IMR-90 (cell line): ENCODE measurements at regions not wholly inside any gene's neighbourhood (a gene's known extent, or its start where the extent isn't known, plus 50 kb on each side); places are given as distances from the start of the nearest gene placed in this dataset.

Experiments used
- ATAC-seq: fragments of 200-7000 bp; cut with Tn5 transposase; 2 replicates; pipeline ENCODE4 v1.9.1; 2020; ENCODE audit warnings: low read depth, mild to moderate bottlenecking, moderate library complexity
- BruUV-seq: library from RNA; stranded (reverse); fragments of 400-500 nt; replicated peaks from 2 replicates; lab custom pipeline; 2021; lab: Mats Ljungman, UMichigan
- CTCF ChIA-PET: fragments of 300-600 bp; formaldehyde crosslinking; extraction: SDS; loops from one replicate; lab custom pipeline; 2021; ENCODE audit warnings: antibody characterized with exemption; lab: Yijun Ruan, JAX
- POLR2A ChIA-PET: fragments of 300-600 bp; sonication (Branson Sonifier 250); formaldehyde crosslinking; loops from one replicate; lab custom pipeline; 2022; ENCODE audit warnings: antibody characterized with exemption; ENCODE audit not compliant: unreplicated experiment; lab: Charles Lee
- DNase-seq: peaks from one replicate; pipeline ENCODE4 v3.0.0; 2013
- H2AFZ ChIP-seq: replicated peaks from 2 replicates; pipeline ENCODE3; 2013; ENCODE audit warnings: low read length, mild to moderate bottlenecking; ENCODE audit not compliant: poor library complexity
- H2AK5ac ChIP-seq: 2 replicates; pipeline ENCODE4 v1.6.1; 2013; ENCODE audit warnings: low read depth, low read length, inconsistent platforms
- H2AK9ac ChIP-seq: replicated peaks from 2 replicates; pipeline ENCODE3; 2013; ENCODE audit warnings: mild to moderate bottlenecking, low read depth, low read length, moderate library complexity; ENCODE audit not compliant: poor library complexity
- H2BK120ac ChIP-seq: 2 replicates; pipeline ENCODE4 v1.6.1; 2013; ENCODE audit warnings: low read depth, low read length, inconsistent platforms
- H2BK15ac ChIP-seq: 3 replicates; pipeline ENCODE4 v1.6.1; 2013; ENCODE audit warnings: low read depth, low read length, inconsistent platforms
- H2BK20ac ChIP-seq: 2 replicates; pipeline ENCODE4 v1.6.1; 2013; ENCODE audit warnings: low read depth, mild to moderate bottlenecking, inconsistent platforms, low read length, moderate library complexity
- H2BK5ac ChIP-seq: 2 replicates; pipeline ENCODE4 v1.6.1; 2013; ENCODE audit warnings: mild to moderate bottlenecking, low read depth, low read length, inconsistent platforms; ENCODE audit not compliant: poor library complexity, severe bottlenecking
- H3K14ac ChIP-seq: replicated peaks from 2 replicates; pipeline ENCODE4 v1.6.1; 2013; ENCODE audit warnings: low read depth, low read length, inconsistent platforms
- H3K18ac ChIP-seq: 2 replicates; pipeline ENCODE4 v1.6.1; 2013; ENCODE audit warnings: low read depth, low read length, control low read depth
- H3K23ac ChIP-seq: 2 replicates; pipeline ENCODE4 v1.6.1; 2013; ENCODE audit warnings: low read depth, low read length, inconsistent platforms
- H3K27ac ChIP-seq: 2 replicates; pipeline ENCODE4 v1.5.1; 2013; ENCODE audit warnings: mild to moderate bottlenecking, control low read depth, low read length; ENCODE audit not compliant: insufficient read depth
- H3K27me3 ChIP-seq: 2 replicates; pipeline ENCODE4 v1.6.1; 2013; ENCODE audit warnings: low read length; ENCODE audit not compliant: control insufficient read depth, insufficient read depth
- H3K36me3 ChIP-seq: 2 replicates; pipeline ENCODE4 v1.6.1; 2013; ENCODE audit warnings: low read length, mixed read lengths; ENCODE audit not compliant: control insufficient read depth, insufficient read depth
- H3K4ac ChIP-seq: 2 replicates; pipeline ENCODE4 v1.6.1; 2013; ENCODE audit warnings: low read depth, low read length, inconsistent platforms
- H3K4me1 ChIP-seq: 2 replicates; pipeline ENCODE4 v1.6.1; 2013; ENCODE audit warnings: low read length, mixed read lengths; ENCODE audit not compliant: control insufficient read depth, insufficient read depth
- H3K4me2 ChIP-seq: 2 replicates; pipeline ENCODE4 v1.6.1; 2013; ENCODE audit warnings: low read depth, mild to moderate bottlenecking, control low read depth, low read length, moderate library complexity
- H3K4me3 ChIP-seq: 2 replicates; pipeline ENCODE4 v1.5.1; 2013; ENCODE audit warnings: low read depth, mild to moderate bottlenecking, control low read depth, low read length, moderate library complexity; ENCODE audit not compliant: insufficient read depth
- H3K56ac ChIP-seq: 2 replicates; pipeline ENCODE4 v1.6.1; 2013; ENCODE audit warnings: low read length, inconsistent platforms; ENCODE audit not compliant: insufficient read depth; ENCODE audit errors: extremely low read depth
- H3K79me1 ChIP-seq, 2 experiments: 2 replicates each; pipeline ENCODE4 v1.6.1; 2013; ENCODE audit warnings: low read length in 2 of 2, inconsistent platforms in 1 of 2, low read depth in 1 of 2
- H3K9ac ChIP-seq: 2 replicates; pipeline ENCODE4 v1.6.1; 2013; ENCODE audit warnings: low read depth, low read length, control low read depth
- H3K9me1 ChIP-seq: 2 replicates; pipeline ENCODE4 v1.6.1; 2013; ENCODE audit warnings: low read length, inconsistent platforms; ENCODE audit not compliant: insufficient read depth
- H3K9me3 ChIP-seq: 2 replicates; pipeline ENCODE4 v1.6.1; 2013; ENCODE audit warnings: low read length; ENCODE audit not compliant: control insufficient read depth, insufficient read depth
- H4K20me1 ChIP-seq: 2 replicates; pipeline ENCODE4 v1.6.1; 2013; ENCODE audit warnings: low read length, inconsistent platforms; ENCODE audit not compliant: insufficient read depth
- H4K5ac ChIP-seq: 2 replicates; pipeline ENCODE4 v1.6.1; 2013; ENCODE audit warnings: mild to moderate bottlenecking, low read depth, low read length, control low read depth
- H4K8ac ChIP-seq, 2 experiments: 2 replicates each; pipeline ENCODE4 v1.6.1; 2013; ENCODE audit warnings: low read depth in 2 of 2, low read length in 2 of 2, control low read depth in 1 of 2, inconsistent platforms in 1 of 2
- H4K91ac ChIP-seq: 2 replicates; pipeline ENCODE4 v1.6.1; 2013; ENCODE audit warnings: low read depth, low read length, inconsistent platforms; ENCODE audit not compliant: insufficient read depth
- BHLHE40 ChIP-seq: fragments of 150-350 bp; IDR thresholded peaks from 2 replicates; pipeline ENCODE4 v1.6.1; 2016; ENCODE audit warnings: mild to moderate bottlenecking, low read depth, low read length
- CEBPB ChIP-seq: IDR thresholded peaks from 2 replicates; pipeline ENCODE4 v1.6.1; 2012; ENCODE audit warnings: low read depth, low read length, improper control_type of control experiment
- CHD1 ChIP-seq: IDR thresholded peaks from 2 replicates; pipeline ENCODE4 v1.6.1; 2012; ENCODE audit warnings: low read depth, low read length, improper control_type of control experiment
- FOS ChIP-seq: fragments of 150-350 bp; IDR thresholded peaks from 2 replicates; pipeline ENCODE4 v1.6.1; 2016; ENCODE audit warnings: low read depth, low read length
- MAFK ChIP-seq: IDR thresholded peaks from 2 replicates; pipeline ENCODE4 v1.6.1; 2012; ENCODE audit warnings: low read depth, low read length, improper control_type of control experiment
- MAZ ChIP-seq: IDR thresholded peaks from 2 replicates; pipeline ENCODE4 v1.6.1; 2012; ENCODE audit warnings: low read depth, mild to moderate bottlenecking, low read length, improper control_type of control experiment, moderate library complexity, borderline replicate concordance
- MXI1 ChIP-seq: IDR thresholded peaks from 2 replicates; pipeline ENCODE4 v1.6.1; 2012; ENCODE audit warnings: low read depth, mild to moderate bottlenecking, low read length, moderate library complexity, borderline replicate concordance
- NFE2L2 ChIP-seq: fragments of 150-350 bp; IDR thresholded peaks from 2 replicates; pipeline ENCODE4 v1.6.1; 2016; ENCODE audit warnings: low read depth, mild to moderate bottlenecking, low read length
- POLR2A ChIP-seq: IDR thresholded peaks from 2 replicates; pipeline ENCODE4 v1.6.1; 2012; ENCODE audit warnings: mild to moderate bottlenecking, low read depth, low read length
- RAD21 ChIP-seq: IDR thresholded peaks from 2 replicates; pipeline ENCODE4 v1.6.1; 2012; ENCODE audit warnings: low read length, improper control_type of control experiment
- SMC3 ChIP-seq: fragments of 150-350 bp; IDR thresholded peaks from 2 replicates; pipeline ENCODE4 v1.6.1; 2016; ENCODE audit warnings: low read depth, mild to moderate bottlenecking, antibody characterized with exemption, low read length, moderate library complexity
- WGBS, 2 experiments: methylation state at CpG; one replicate each; pipeline versions ENCODE4 v1.1.5 to v1.1.7; 2013; ENCODE audit warnings: missing lambda C conversion rate in 2 of 2; ENCODE audit not compliant: insufficient read length in 1 of 2; ENCODE audit errors: extremely low coverage in 2 of 2; 5-methylcytosine and 5-hydroxymethylcytosine counted together
- dilution Hi-C: fragments of 300-500 bp; cut with HindIII; formaldehyde crosslinking; loops from one replicate; pipeline ENCODE4 v1.14.3; 2018; ENCODE audit warnings: low sequenced_read_pairs; ENCODE audit not compliant: unreplicated experiment
- in situ Hi-C: fragments of 300-500 bp; cut with MboI; formaldehyde crosslinking; loops from 3 replicates; pipeline ENCODE4 v1.14.3; 2019; ENCODE audit warnings: low sequenced_read_pairs, inconsistent platforms, mixed read lengths
- intact Hi-C: fragments of 100-400 bp; cut with micrococcal nuclease; formaldehyde crosslinking; loops from 2 replicates; pipeline ENCODE4 v1.10.0; 2022
- TF ChIP-seq, protein P1 (sequence below): fragments of 150-350 bp; IDR thresholded peaks from 2 replicates; pipeline ENCODE4 v1.6.1; 2017; ENCODE audit warnings: mild to moderate bottlenecking, antibody characterized with exemption, low read length, low read depth
- TF ChIP-seq, protein P2 (sequence below): fragments of 150-350 bp; IDR thresholded peaks from 2 replicates; pipeline ENCODE4 v1.6.1; 2016; ENCODE audit warnings: low read depth, mild to moderate bottlenecking, low read length, moderate library complexity, borderline replicate concordance
- TF ChIP-seq, protein P3 (sequence below): conservative IDR thresholded peaks from 2 replicates; pipeline ENCODE4 v1.5.1; 2012; ENCODE audit warnings: mild to moderate bottlenecking, low read depth, low read length, improper control_type of control experiment

DNA sequence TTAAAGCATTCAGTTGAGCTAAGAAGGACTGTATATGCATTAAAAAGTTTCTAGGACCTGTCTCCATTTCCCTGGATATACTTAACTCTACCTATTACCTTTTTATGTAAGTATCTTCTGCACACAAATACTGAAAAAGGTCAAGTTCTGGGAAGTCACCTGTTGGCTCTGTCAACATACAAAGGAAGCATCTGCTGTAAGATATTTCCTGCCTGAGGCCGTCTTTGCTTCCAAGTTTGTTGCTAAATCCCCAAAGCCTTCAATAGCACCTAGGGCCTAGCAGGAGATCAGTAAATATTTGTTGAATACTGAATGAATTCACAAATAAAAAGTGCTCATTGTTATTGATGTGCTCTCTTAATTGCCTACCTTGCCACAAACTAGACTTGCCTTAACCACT, 188.4 kb downstream of the DUSP6 start:
- Histone ChIP-seq H3K9me3 (no peaks in the 10 kb centered on the region), H2BK20ac (0 out of 2 replicates have a peak overlapping the region, but pooled peaks have one; percentile 43), H3K14ac (no peak overlapping the region; the same call in 1 of the 2 replicates), H3K18ac (no peak overlapping the region; the same call in 1 of the 2 replicates), H4K8ac (no peak overlapping the region), H2BK15ac (peak overlapping the region; percentile 14; the same call in 1 of the 3 replicates), H3K27me3 (no peaks in the 10 kb centered on the region), H3K4ac (no peak overlapping the region), H2AK9ac (no peak overlapping the region), H4K91ac (no peak overlapping the region), H3K23ac (no peak overlapping the region; the same call in 1 of the 2 replicates), H3K4me1 (peaks cover 6% of the 10 kb centered on the region), H4K20me1 (no peaks in the 10 kb centered on the region), H3K79me1 (no peaks in the 10 kb centered on the region), H3K9me1 (no peaks in the 10 kb centered on the region; the same call in 1 of the 2 replicates), H3K56ac (no peak overlapping the region), H3K36me3 (no peaks in the 10 kb centered on the region), H2BK5ac (no peak overlapping the region), H3K4me3 (no peak overlapping the region), H3K4me2 (no peak overlapping the region), H2AK5ac (no peak overlapping the region; the same call in 1 of the 2 replicates), H2AFZ (no peak overlapping the region), H3K9ac (no peak overlapping the region), H3K27ac (no peak overlapping the region), H4K5ac (no peak overlapping the region), H2BK120ac (no peak overlapping the region)
- ChIA-PET POLR2A (no interaction called here), CTCF (no interaction called here)
- WGBS, 2 experiments = no CpG with 5 or more reads among the region's 1 CpG
- TF ChIP-seq CEBPB = no peak
- no peak for TF ChIP-seq FOS
- no peak for TF ChIP-seq RAD21
- TF ChIP-seq MAFK = no peak
- TF ChIP-seq SMC3 = no peak
- TF ChIP-seq BHLHE40 = no peak
- no peak for TF ChIP-seq POLR2A
- TF ChIP-seq, protein P1, sequence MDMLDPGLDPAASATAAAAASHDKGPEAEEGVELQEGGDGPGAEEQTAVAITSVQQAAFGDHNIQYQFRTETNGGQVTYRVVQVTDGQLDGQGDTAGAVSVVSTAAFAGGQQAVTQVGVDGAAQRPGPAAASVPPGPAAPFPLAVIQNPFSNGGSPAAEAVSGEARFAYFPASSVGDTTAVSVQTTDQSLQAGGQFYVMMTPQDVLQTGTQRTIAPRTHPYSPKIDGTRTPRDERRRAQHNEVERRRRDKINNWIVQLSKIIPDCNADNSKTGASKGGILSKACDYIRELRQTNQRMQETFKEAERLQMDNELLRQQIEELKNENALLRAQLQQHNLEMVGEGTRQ = no peak
- TF ChIP-seq MXI1 = no peak
- TF ChIP-seq, protein P2, sequence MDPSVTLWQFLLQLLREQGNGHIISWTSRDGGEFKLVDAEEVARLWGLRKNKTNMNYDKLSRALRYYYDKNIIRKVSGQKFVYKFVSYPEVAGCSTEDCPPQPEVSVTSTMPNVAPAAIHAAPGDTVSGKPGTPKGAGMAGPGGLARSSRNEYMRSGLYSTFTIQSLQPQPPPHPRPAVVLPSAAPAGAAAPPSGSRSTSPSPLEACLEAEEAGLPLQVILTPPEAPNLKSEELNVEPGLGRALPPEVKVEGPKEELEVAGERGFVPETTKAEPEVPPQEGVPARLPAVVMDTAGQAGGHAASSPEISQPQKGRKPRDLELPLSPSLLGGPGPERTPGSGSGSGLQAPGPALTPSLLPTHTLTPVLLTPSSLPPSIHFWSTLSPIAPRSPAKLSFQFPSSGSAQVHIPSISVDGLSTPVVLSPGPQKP = no peak
- TF ChIP-seq, protein P3, sequence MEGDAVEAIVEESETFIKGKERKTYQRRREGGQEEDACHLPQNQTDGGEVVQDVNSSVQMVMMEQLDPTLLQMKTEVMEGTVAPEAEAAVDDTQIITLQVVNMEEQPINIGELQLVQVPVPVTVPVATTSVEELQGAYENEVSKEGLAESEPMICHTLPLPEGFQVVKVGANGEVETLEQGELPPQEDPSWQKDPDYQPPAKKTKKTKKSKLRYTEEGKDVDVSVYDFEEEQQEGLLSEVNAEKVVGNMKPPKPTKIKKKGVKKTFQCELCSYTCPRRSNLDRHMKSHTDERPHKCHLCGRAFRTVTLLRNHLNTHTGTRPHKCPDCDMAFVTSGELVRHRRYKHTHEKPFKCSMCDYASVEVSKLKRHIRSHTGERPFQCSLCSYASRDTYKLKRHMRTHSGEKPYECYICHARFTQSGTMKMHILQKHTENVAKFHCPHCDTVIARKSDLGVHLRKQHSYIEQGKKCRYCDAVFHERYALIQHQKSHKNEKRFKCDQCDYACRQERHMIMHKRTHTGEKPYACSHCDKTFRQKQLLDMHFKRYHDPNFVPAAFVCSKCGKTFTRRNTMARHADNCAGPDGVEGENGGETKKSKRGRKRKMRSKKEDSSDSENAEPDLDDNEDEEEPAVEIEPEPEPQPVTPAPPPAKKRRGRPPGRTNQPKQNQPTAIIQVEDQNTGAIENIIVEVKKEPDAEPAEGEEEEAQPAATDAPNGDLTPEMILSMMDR = no peak
- TF ChIP-seq MAZ = no peak
- no peak for TF ChIP-seq NFE2L2
- no peak for TF ChIP-seq CHD1
- dilution Hi-C loops = no loop called here
- BruUV-seq = no TSS peak
- no peak for DNase-seq
- no peak for ATAC-seq
- in situ Hi-C loops = no loop called here
- intact Hi-C loops = loop anchor here (5.0 kb wide), 1 partner anchor 298 kb away; no protein-coding TSS in a partner anchor
